Prostate gland (tissue), 2 donors: ENCODE measurements at regions not wholly inside any gene's neighbourhood (a gene's known extent, or its start where the extent isn't known, plus 50 kb on each side); places are given as distances from the start of the nearest gene placed in this dataset.

ENCODE experiments used
- DNase-seq: peaks from one replicate; pipeline ENCODE4 v3.0.0-alpha.2; 2019; ENCODE audit warnings: low spot score
- H3K27ac ChIP-seq, 2 donors: fragments of 200-600 bp; sonication (generic); 2 replicates each; pipeline ENCODE4 v1.5.1; 2017 to 2019
- H3K27me3 ChIP-seq: fragments of 200-600 bp; sonication (generic); replicated peaks from 2 replicates; pipeline ENCODE4 v1.5.1; 2019; ENCODE audit not compliant: insufficient read depth
- H3K36me3 ChIP-seq, 2 donors: fragments of 200-600 bp; sonication (generic); 1 replicate in 1 of 2; 2 replicates in 1 of 2; pipeline versions ENCODE4 v1.5.1 to v1.8.1; 2017 to 2019
- H3K4me1 ChIP-seq: fragments of 200-600 bp; sonication (generic); replicated peaks from 2 replicates; pipeline ENCODE4 v1.5.1; 2019
- H3K4me3 ChIP-seq, 2 donors: fragments of 200-600 bp; sonication (generic); 2 replicates each; pipeline ENCODE4 v1.5.1; 2017 to 2019
- H3K9me3 ChIP-seq: fragments of 200-600 bp; sonication (generic); 2 replicates; pipeline ENCODE4 v1.5.1; 2017
- POLR2A ChIP-seq: fragments of 450-650 bp; IDR thresholded peaks from one replicate; pipeline ENCODE4 v1.6.1; 2016; ENCODE audit warnings: antibody characterized with exemption, mild to moderate bottlenecking
- POLR2AphosphoS5 ChIP-seq: sonication (generic); formaldehyde crosslinking; IDR thresholded peaks from one replicate; pipeline ENCODE4 v1.6.1; 2017; ENCODE audit warnings: antibody characterized with exemption
- WGBS: methylation state at CpG from one replicate; pipeline ENCODE4 v1.1.5; 2018; 5-methylcytosine and 5-hydroxymethylcytosine counted together
- intact Hi-C: fragments of 100-400 bp; cut with DNase I; formaldehyde crosslinking; loops from one replicate; pipeline ENCODE4 v1.14.2; 2022
- TF ChIP-seq, protein P1 (sequence below), 4 experiments: fragments of 200-600 bp in 2 of 4; fragments of 450-650 bp in 2 of 4; sonication (generic) in 2 of 4; IDR thresholded peaks; 1 replicate in 3 of 4; 2 replicates in 1 of 4; pipeline ENCODE4 v1.5.1; 2016 to 2019; ENCODE audit warnings: antibody characterized with exemption in 4 of 4, mild to moderate bottlenecking in 2 of 4, moderate library complexity in 2 of 4

DNA sequence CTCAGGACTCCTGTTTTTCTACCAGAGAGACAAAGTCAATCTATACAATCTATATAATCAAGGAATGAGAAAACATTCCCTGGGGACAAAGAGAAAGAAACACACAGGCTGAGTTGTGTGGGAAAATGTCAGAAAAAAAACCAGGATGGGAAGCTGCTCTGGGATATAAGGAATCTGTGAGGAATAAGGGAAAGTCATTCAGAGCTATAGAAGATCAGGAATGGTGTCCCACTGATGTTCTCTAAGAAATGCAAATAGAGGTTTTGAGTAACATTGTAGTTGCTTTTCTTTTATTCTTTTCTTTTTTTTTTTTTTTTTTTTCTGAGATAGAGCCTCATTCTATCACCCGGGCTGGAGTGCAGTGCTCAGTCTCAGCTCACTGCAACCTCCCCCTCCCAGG, 605.9 kb upstream of the KLF4 start:
- intact Hi-C loops: no loop called here
- no peaks in the 10 kb centered on the region for H3K27me3 ChIP-seq
- no peak overlapping the region for H3K27ac ChIP-seq
- H3K36me3 ChIP-seq: no peaks in the 10 kb centered on the region
- DNase-seq: no peak
- WGBS: 91% methylated on average over 1 of the region's 1 CpG
- TF ChIP-seq POLR2AphosphoS5: no peak
- no peak for TF ChIP-seq POLR2A
- TF ChIP-seq, protein P1, sequence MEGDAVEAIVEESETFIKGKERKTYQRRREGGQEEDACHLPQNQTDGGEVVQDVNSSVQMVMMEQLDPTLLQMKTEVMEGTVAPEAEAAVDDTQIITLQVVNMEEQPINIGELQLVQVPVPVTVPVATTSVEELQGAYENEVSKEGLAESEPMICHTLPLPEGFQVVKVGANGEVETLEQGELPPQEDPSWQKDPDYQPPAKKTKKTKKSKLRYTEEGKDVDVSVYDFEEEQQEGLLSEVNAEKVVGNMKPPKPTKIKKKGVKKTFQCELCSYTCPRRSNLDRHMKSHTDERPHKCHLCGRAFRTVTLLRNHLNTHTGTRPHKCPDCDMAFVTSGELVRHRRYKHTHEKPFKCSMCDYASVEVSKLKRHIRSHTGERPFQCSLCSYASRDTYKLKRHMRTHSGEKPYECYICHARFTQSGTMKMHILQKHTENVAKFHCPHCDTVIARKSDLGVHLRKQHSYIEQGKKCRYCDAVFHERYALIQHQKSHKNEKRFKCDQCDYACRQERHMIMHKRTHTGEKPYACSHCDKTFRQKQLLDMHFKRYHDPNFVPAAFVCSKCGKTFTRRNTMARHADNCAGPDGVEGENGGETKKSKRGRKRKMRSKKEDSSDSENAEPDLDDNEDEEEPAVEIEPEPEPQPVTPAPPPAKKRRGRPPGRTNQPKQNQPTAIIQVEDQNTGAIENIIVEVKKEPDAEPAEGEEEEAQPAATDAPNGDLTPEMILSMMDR (IDR thresholded peaks at IDR 0.05): no peak
- H3K4me3 ChIP-seq: no peak overlapping the region
- no peaks in the 10 kb centered on the region for H3K4me1 ChIP-seq
- H3K9me3 ChIP-seq: no peaks in the 10 kb centered on the region

DNA sequence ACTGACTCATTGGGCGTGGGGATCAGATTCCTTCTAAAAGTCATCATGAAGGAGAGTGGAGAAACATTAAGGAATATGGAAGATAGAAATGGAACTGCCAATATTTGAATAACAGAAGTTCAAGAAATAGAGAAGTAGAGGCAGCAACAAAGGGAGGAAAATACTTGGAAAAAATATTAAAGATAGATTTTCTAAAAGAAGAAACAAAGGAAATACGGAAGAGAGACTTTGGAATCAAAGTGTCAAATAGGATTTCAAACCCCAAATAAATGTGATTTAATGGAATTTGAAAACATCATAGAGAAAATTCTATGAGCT, 605.1 kb upstream of the KLF4 start:
- Histone ChIP-seq H3K9me3 (no peaks in the 10 kb centered on the region), H3K36me3 (no peaks in the 10 kb centered on the region), H3K27ac (no peak overlapping the region), H3K4me3 (no peak overlapping the region), H3K4me1 (no peaks in the 10 kb centered on the region), H3K27me3 (no peaks in the 10 kb centered on the region)
- intact Hi-C loops: no loop called here
- TF ChIP-seq POLR2A (no peak), POLR2AphosphoS5 (no peak)
- TF ChIP-seq, protein P1 (IDR thresholded peaks at IDR 0.05): no peak
- DNase-seq: no peak
- 89% methylated on average over 2 of the region's 2 CpGs for WGBS

DNA sequence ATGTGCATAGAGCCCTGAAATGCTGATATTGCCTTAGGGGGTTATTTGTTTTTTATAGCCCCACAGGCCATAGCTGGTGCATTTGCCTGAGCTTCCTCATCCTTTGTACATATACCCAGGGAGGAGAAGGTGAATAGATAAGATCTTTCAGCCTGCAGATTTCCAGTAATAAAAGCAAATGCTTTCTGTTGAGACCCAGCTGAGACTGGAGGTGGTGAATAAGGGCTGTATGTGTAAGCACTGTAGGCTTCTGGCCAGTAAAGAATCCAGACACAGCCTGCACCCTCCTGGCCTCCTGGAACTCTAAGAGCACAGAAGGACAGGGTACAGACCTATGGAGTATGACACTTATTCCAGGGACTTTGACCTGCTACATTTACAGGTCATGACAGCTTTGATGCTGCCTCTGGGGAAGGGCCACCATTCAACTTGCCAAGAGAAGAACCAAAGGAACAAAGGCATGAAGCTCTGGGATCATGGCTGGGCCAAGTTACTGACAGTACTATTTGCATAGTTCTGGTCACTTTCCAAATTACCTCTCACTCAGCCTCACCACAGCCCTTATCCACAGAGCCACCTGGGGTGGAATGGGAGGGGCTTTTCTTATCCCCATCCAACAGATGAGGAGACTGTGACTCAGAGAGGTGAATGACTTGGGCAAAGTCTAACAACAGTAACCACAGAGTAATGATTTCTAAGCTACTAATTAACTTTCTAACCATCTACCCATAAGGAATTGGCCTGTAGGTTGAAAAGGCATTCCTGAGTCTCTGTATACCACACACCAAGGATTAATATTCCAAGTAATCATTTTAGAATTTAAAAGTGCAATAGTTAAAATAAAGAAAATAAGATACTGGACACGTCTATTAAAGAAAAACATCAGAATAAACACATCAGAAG, 604.5 kb upstream of the KLF4 start:
- no peaks in the 10 kb centered on the region for H3K27me3 ChIP-seq
- no peak for TF ChIP-seq POLR2AphosphoS5
- no peak for TF ChIP-seq POLR2A
- TF ChIP-seq, protein P1 (IDR thresholded peaks at IDR 0.05): no peak
- DNase-seq: no peak
- no peaks in the 10 kb centered on the region for H3K9me3 ChIP-seq
- no peaks in the 10 kb centered on the region for H3K4me1 ChIP-seq
- no peaks in the 10 kb centered on the region for H3K36me3 ChIP-seq
- no peak overlapping the region for H3K4me3 ChIP-seq
- 77% methylated on average over 1 of the region's 1 CpG for whole genome bisulfite sequencing
- no peak overlapping the region for H3K27ac ChIP-seq
- intact Hi-C loops: no loop called here

DNA sequence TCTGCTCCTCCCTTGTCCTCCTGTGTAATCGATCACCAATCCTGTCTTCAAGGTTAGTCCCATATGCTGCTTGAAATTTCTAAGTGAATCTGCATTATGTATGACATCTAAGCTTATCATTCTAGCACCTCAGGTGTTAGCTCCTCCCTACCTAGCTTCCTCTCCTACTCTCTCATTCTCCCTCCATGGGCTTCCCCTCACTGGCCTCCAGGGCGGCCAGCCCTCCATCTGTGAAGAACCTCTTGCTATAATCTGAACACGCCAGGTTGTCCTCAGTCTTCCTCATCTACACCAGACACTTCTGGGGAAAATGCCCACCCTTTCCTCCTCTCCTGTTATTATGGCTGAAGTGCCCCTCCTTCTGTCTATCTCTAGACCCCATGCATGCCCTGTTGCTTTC, 599.3 kb upstream of the KLF4 start:
- H3K27ac ChIP-seq: no peak overlapping the region
- intact Hi-C loops: no loop called here
- no peaks in the 10 kb centered on the region for H3K4me1 ChIP-seq
- H3K9me3 ChIP-seq: no peaks in the 10 kb centered on the region
- DNase-seq: no peak
- WGBS: 89% methylated on average over 3 of the region's 3 CpGs
- TF ChIP-seq, protein P1 (IDR thresholded peaks at IDR 0.05): no peak
- TF ChIP-seq POLR2A (no peak), POLR2AphosphoS5 (no peak)
- no peaks in the 10 kb centered on the region for H3K36me3 ChIP-seq
- H3K4me3 ChIP-seq: no peak overlapping the region
- H3K27me3 ChIP-seq: no peaks in the 10 kb centered on the region

DNA sequence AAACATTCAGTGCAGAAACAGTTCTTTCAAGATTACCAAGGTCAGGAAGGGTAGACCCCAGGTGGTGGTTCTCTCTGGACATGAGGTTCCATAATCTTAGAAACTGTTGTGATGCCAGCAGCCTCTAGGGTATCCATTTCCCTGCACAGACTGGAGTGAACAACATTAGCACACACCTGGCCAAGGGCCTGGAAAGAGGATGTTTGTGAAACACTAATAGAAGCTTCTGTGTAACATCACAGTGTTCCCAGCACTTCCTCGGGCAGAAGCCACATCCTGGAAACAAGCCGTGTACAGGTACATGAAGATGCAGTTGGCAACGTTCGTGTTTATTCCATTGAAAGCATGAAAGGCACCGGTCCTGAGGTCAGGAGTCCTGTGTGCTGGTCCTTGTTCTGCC, 598.2 kb upstream of the KLF4 start:
- Histone ChIP-seq H3K27me3 (no peaks in the 10 kb centered on the region), H3K27ac (no peak overlapping the region), H3K36me3 (no peaks in the 10 kb centered on the region), H3K4me1 (no peaks in the 10 kb centered on the region), H3K4me3 (no peak overlapping the region), H3K9me3 (no peaks in the 10 kb centered on the region)
- intact Hi-C loops: no loop called here
- peak; percentile 46 for DNase-seq
- 63% methylated on average over 5 of the region's 5 CpGs for WGBS
- peak; percentile 63 for TF ChIP-seq POLR2AphosphoS5
- no peak for TF ChIP-seq POLR2A
